Endothelial cell of umbilical vein (primary cell): ENCODE measurements at regions not wholly inside any gene's neighbourhood (a gene's known extent, or its start where the extent isn't known, plus 50 kb on each side); places are given as distances from the start of the nearest gene placed in this dataset.
"Not testable (repeated sequence)": the region's sequence is repeated elsewhere in the genome, so short reads cannot be mapped to it uniquely, and the experiment has no call there.

Experiments used
- BruUV-seq: library from RNA; stranded (reverse); fragments of 400-500 nt; replicated peaks from 2 replicates; lab custom pipeline; 2021; lab: Mats Ljungman, UMichigan
- CTCF ChIA-PET: fragments of 300-600, 350-600 bp; sonication (Branson Sonifier 250); formaldehyde crosslinking; loops from one replicate; lab custom pipeline; 2021; ENCODE audit warnings: antibody characterized with exemption, inconsistent platforms; lab: Charles Lee
- POLR2A ChIA-PET: fragments of 300-600, 350-600 bp; sonication (Branson Sonifier 250); formaldehyde crosslinking; loops from one replicate; lab custom pipeline; 2021; ENCODE audit warnings: antibody characterized with exemption, inconsistent platforms; lab: Charles Lee
- DNase-seq: peaks from one replicate; pipeline ENCODE4 v3.0.0-alpha.2; 2011; ENCODE audit warnings: low read depth, low spot score
- FAIRE-seq: peaks from 2 replicates; lab custom pipeline; 2011; peaks lifted over from hg19 to GRCh38; lab: Jason Lieb, UNC
- H2AFZ ChIP-seq: 2 replicates; pipeline ENCODE4 v1.6.0; 2012; ENCODE audit warnings: low read depth, low read length, control low read depth, inconsistent platforms
- H3K27ac ChIP-seq: 2 replicates; pipeline ENCODE4 v1.5.1; 2011; ENCODE audit warnings: low read depth, mild to moderate bottlenecking, control low read depth, low read length, moderate library complexity; ENCODE audit not compliant: insufficient read depth
- H3K27me3 ChIP-seq, 2 experiments: 2 replicates each; pipeline versions ENCODE4 v1.6.0 to v1.6.1; 2011; ENCODE audit warnings: low read length in 2 of 2, mixed read lengths in 1 of 2; ENCODE audit not compliant: control insufficient read depth in 2 of 2, insufficient read depth in 2 of 2
- H3K36me3 ChIP-seq, 2 experiments: 2 replicates in 1 of 2; 3 replicates in 1 of 2; pipeline ENCODE4 v1.5.1; 2011; ENCODE audit warnings: low read length in 2 of 2, mild to moderate bottlenecking in 1 of 2, moderate library complexity in 1 of 2; ENCODE audit not compliant: control insufficient read depth in 2 of 2, insufficient read depth in 2 of 2; ENCODE audit errors: extremely low read depth in 1 of 2
- H3K4me1 ChIP-seq: 3 replicates; pipeline ENCODE4 v1.5.1; 2011; ENCODE audit warnings: mild to moderate bottlenecking, low read length; ENCODE audit not compliant: control insufficient read depth, insufficient read depth; ENCODE audit errors: extremely low read depth
- H3K4me2 ChIP-seq: 2 replicates; pipeline ENCODE4 v1.6.1; 2011; ENCODE audit warnings: low read length, control low read depth, mixed read lengths; ENCODE audit not compliant: insufficient read depth
- H3K4me3 ChIP-seq, 3 experiments: fragments of 200-600 bp in 1 of 3; sonication (generic), shearing (Covaris generic) in 1 of 3; replicated peaks in 1 of 3; 2 replicates each; pipeline ENCODE4 v1.5.1; 2011 to 2016; ENCODE audit warnings: control low read depth in 3 of 3, low read length in 3 of 3, mild to moderate bottlenecking in 2 of 3, inconsistent platforms in 1 of 3, low read depth in 1 of 3, moderate library complexity in 1 of 3; ENCODE audit not compliant: insufficient read depth in 1 of 3
- H3K79me2 ChIP-seq: 2 replicates; pipeline ENCODE4 v1.6.0; 2012; ENCODE audit warnings: low read length, inconsistent platforms; ENCODE audit not compliant: control insufficient read depth, insufficient read depth
- H3K9ac ChIP-seq: replicated peaks from 2 replicates; pipeline ENCODE3; 2011; ENCODE audit warnings: low read length, control low read depth; ENCODE audit not compliant: insufficient read depth; ENCODE audit errors: extremely low read depth
- H3K9me1 ChIP-seq: replicated peaks from 3 replicates; pipeline ENCODE4 v1.6.0; 2011; ENCODE audit warnings: mild to moderate bottlenecking, low read length; ENCODE audit not compliant: control insufficient read depth, insufficient read depth; ENCODE audit errors: extremely low read depth
- H3K9me3 ChIP-seq: replicated peaks from 2 replicates; pipeline ENCODE4 v1.5.1; 2012; ENCODE audit warnings: low read length, inconsistent platforms; ENCODE audit not compliant: control insufficient read depth, insufficient read depth
- H4K20me1 ChIP-seq: replicated peaks from 2 replicates; pipeline ENCODE3; 2011; ENCODE audit warnings: mild to moderate bottlenecking, low read length; ENCODE audit not compliant: control insufficient read depth, insufficient read depth; ENCODE audit errors: extremely low read depth
- EZH2 ChIP-seq: IDR thresholded peaks from 2 replicates; pipeline ENCODE4 v1.6.1; 2012; ENCODE audit warnings: borderline replicate concordance, low read depth, mild to moderate bottlenecking, moderate library complexity, low read length, inconsistent platforms; ENCODE audit not compliant: severe bottlenecking
- FOS ChIP-seq: IDR thresholded peaks from 2 replicates; pipeline ENCODE4 v1.6.1; 2011; ENCODE audit warnings: mild to moderate bottlenecking, low read length, moderate library complexity, borderline replicate concordance; ENCODE audit not compliant: insufficient read depth
- GATA2 ChIP-seq: IDR thresholded peaks from 2 replicates; pipeline ENCODE4 v1.7.0; 2011; ENCODE audit warnings: low read depth, mild to moderate bottlenecking, moderate library complexity, mixed read lengths, low read length; ENCODE audit not compliant: insufficient read length, insufficient read depth
- JUN ChIP-seq: IDR thresholded peaks from 2 replicates; pipeline ENCODE4 v1.6.1; 2011; ENCODE audit warnings: borderline replicate concordance, low read depth; ENCODE audit not compliant: insufficient read length, insufficient read depth
- MYC ChIP-seq: IDR thresholded peaks from one replicate; pipeline ENCODE4 v1.6.1; 2011; ENCODE audit warnings: mild to moderate bottlenecking, low read depth, low read length
- POLR2A ChIP-seq: IDR thresholded peaks from 2 replicates; pipeline ENCODE4 v1.6.1; 2012; ENCODE audit warnings: low read depth, mild to moderate bottlenecking, control low read depth, low read length
- dilution Hi-C: fragments of 300-500 bp; cut with MboI; formaldehyde crosslinking; loops from one replicate; pipeline ENCODE4 v1.15.0; 2019; ENCODE audit warnings: low sequenced_read_pairs; ENCODE audit not compliant: extremely low pct_ligation_motif_present
- intact Hi-C: fragments of 100-400 bp; cut with micrococcal nuclease; formaldehyde crosslinking; loops from one replicate; pipeline ENCODE4 v1.10.0; 2022
- TF ChIP-seq, protein P1 (sequence below), 2 donors: IDR thresholded peaks; 1 replicate in 1 of 2; 2 replicates in 1 of 2; pipeline ENCODE4 v1.5.1; 2011; ENCODE audit warnings: low read length in 2 of 2, mild to moderate bottlenecking in 2 of 2, moderate library complexity in 2 of 2, control low read depth in 1 of 2, inconsistent platforms in 1 of 2, low read depth in 1 of 2; ENCODE audit not compliant: insufficient read depth in 1 of 2; ENCODE audit errors: extremely low read depth in 1 of 2

DNA sequence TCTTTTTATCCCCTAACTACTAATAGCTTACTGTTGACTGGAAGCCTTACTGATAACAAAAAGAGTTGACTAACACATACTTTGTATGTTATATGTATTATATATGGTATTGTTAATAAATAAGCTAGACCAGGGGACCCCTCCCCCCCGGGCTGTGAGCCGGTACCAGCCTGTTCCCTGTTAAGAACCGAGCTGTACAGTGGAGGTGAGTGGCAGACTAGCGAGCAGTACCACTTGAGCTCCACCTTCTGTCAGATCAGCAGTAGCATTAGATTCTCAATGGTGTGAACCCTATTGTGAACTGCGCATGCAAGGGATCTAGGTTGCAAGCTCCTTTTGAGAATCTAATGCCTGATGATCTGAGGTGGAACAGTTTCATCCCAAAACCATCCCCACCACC is 377.0 kb downstream of the IPMK start:
- Histone ChIP-seq H3K9me1 (no peaks in the 10 kb centered on the region), H3K9me3 (no peaks in the 10 kb centered on the region), H3K4me2 (no peak overlapping the region), H3K27ac (no peak overlapping the region), H3K4me3 (no peak overlapping the region), H3K79me2 (no peaks in the 10 kb centered on the region), H3K36me3 (no peaks in the 10 kb centered on the region), H4K20me1 (no peaks in the 10 kb centered on the region), H3K4me1 (no peaks in the 10 kb centered on the region), H3K9ac (no peak overlapping the region), H2AFZ (no peak overlapping the region), H3K27me3 (no peaks in the 10 kb centered on the region)
- no peak for FAIRE-seq
- no TSS peak for BruUV-seq
- dilution Hi-C loops, result no loop called here
- intact Hi-C loops, result no loop called here
- ChIA-PET POLR2A (no interaction called here), CTCF (no interaction called here)
- no peak for DNase-seq
- TF ChIP-seq JUN, result no peak
- no peak for TF ChIP-seq MYC
- TF ChIP-seq GATA2, result no peak
- no peak for TF ChIP-seq POLR2A
- TF ChIP-seq, protein P1, sequence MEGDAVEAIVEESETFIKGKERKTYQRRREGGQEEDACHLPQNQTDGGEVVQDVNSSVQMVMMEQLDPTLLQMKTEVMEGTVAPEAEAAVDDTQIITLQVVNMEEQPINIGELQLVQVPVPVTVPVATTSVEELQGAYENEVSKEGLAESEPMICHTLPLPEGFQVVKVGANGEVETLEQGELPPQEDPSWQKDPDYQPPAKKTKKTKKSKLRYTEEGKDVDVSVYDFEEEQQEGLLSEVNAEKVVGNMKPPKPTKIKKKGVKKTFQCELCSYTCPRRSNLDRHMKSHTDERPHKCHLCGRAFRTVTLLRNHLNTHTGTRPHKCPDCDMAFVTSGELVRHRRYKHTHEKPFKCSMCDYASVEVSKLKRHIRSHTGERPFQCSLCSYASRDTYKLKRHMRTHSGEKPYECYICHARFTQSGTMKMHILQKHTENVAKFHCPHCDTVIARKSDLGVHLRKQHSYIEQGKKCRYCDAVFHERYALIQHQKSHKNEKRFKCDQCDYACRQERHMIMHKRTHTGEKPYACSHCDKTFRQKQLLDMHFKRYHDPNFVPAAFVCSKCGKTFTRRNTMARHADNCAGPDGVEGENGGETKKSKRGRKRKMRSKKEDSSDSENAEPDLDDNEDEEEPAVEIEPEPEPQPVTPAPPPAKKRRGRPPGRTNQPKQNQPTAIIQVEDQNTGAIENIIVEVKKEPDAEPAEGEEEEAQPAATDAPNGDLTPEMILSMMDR (IDR thresholded peaks at IDR 0.05; ENCODE audit: extremely low read depth in 1 of 2, insufficient read depth in 1 of 2, low read depth in 1 of 2, low read length in 2 of 2), result no peak
- TF ChIP-seq FOS, result no peak
- TF ChIP-seq EZH2, result no peak

DNA sequence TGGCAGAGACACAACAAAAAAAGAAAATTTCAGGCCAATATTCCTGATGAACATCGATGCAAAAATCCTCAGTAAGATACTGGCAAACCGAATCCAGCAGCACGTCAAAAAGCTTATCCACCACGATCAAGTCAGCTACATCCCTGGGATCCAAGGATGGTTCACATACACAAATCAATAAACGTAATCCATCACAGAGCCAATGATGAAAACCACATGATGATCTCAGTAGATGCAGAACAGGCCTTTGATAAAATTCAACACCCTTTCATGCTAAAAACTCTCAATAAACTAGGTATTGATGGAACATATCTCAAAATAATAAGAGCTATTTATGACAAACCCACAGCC is 382.1 kb downstream of the IPMK start:
- H3K4me1 ChIP-seq, H3K9ac ChIP-seq: not testable (repeated sequence)

More for the DNA sequence above, 382.1 kb downstream of the IPMK start:
- H3K4me2 ChIP-seq, DNase-seq, dilution Hi-C loops, H2AFZ ChIP-seq, H3K79me2 ChIP-seq, H3K4me3 ChIP-seq, H3K27ac ChIP-seq, FAIRE-seq, POLR2A ChIA-PET, CTCF ChIA-PET, H3K9me3 ChIP-seq, H3K27me3 ChIP-seq, BruUV-seq, H3K9me1 ChIP-seq, H3K36me3 ChIP-seq, H4K20me1 ChIP-seq, intact Hi-C loops: not testable (repeated sequence)
